ENCODE measurements at regions not wholly inside any gene's neighbourhood (a gene's known extent, or its start where the extent isn't known, plus 50 kb on each side); places are given as distances from the start of the nearest gene placed in this dataset.

DNA sequence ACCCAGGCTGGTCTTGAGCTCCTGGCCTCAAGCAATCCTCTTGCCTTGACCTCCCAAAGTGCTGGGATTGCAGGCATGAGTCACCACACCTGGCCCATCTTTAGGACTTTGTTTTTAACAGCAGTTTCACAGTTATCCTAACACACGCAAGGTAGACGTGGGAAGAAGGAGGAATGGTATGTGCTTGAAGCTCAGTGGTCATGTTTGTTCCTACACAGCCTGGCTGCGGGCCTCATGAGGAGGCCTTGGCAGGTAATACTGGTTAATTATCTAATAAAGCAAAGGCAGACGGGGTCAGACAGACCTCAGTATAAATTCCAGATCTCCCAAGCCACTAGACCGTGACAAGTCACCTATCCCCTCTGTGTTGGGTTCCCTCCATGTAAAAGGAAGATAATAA is 271.8 kb downstream of the PCNX1 start:
- Histone ChIP-seq H2AK9ac (replicated peaks; ENCODE audit: low read depth, low read length, poor library complexity) (no peak overlapping the region), H3K9me3 (ENCODE audit: control insufficient read depth, insufficient read depth, low read length) (no peaks in the 10 kb centered on the region), H2BK15ac (ENCODE audit: low read depth, low read length) (no peak overlapping the region), H3K27ac (ENCODE audit: insufficient read depth, low read length) (no peak overlapping the region), H3K27me3 (ENCODE audit: control insufficient read depth, insufficient read depth, low read length) (no peaks in the 10 kb centered on the region; the same call in 1 of the 2 replicates), H2AFZ (replicated peaks; ENCODE audit: low read length, poor library complexity) (no peak overlapping the region), H3K9me1 (ENCODE audit: insufficient read depth, low read length) (no peaks in the 10 kb centered on the region), H3K4me3 (ENCODE audit: insufficient read depth, low read depth, low read length) (no peak overlapping the region), H3K4me2 (ENCODE audit: low read depth, low read length) (no peak overlapping the region), H3K9ac (ENCODE audit: low read depth, low read length) (no peak overlapping the region), H2BK5ac (ENCODE audit: low read depth, low read length, poor library complexity, severe bottlenecking) (no peak overlapping the region), H2BK20ac (ENCODE audit: low read depth, low read length) (no peak overlapping the region), H3K4ac (ENCODE audit: low read depth, low read length) (no peak overlapping the region), H3K14ac (replicated peaks; ENCODE audit: low read depth, low read length) (no peak overlapping the region), H3K4me1 (ENCODE audit: control insufficient read depth, insufficient read depth, low read length) (0 out of 2 replicates have a peak, but pooled peaks cover 2% of the 10 kb centered on the region), H3K36me3 (ENCODE audit: control insufficient read depth, insufficient read depth, low read length) (no peaks in the 10 kb centered on the region), H3K79me1 (ENCODE audit: low read depth in 1 of 2, low read length in 2 of 2) (no peaks in the 10 kb centered on the region), H4K91ac (ENCODE audit: insufficient read depth, low read depth, low read length) (no peak overlapping the region), H2AK5ac (ENCODE audit: low read depth, low read length) (no peak overlapping the region), H3K56ac (ENCODE audit: extremely low read depth, insufficient read depth, low read length) (no peak overlapping the region), H3K23ac (ENCODE audit: low read depth, low read length) (no peak overlapping the region), H3K18ac (ENCODE audit: low read depth, low read length) (no peak overlapping the region), H4K5ac (ENCODE audit: low read depth, low read length) (no peak overlapping the region), H4K8ac (ENCODE audit: low read depth in 2 of 2, low read length in 2 of 2) (no peak overlapping the region), H2BK120ac (ENCODE audit: low read depth, low read length) (no peak overlapping the region), H4K20me1 (ENCODE audit: insufficient read depth, low read length) (no peaks in the 10 kb centered on the region)
- WGBS, 2 experiments (ENCODE audit: extremely low coverage in 2 of 2, insufficient read length in 1 of 2), result 80% methylated on average over 1 of the region's 5 CpGs; no CpG with 5 or more reads in 1 of the 2 experiments
- TF ChIP-seq MXI1 (IDR thresholded peaks at IDR 0.05; ENCODE audit: borderline replicate concordance, low read depth, low read length) (no peak), POLR2A (IDR thresholded peaks at IDR 0.05; ENCODE audit: low read depth, low read length) (no peak)
- in situ Hi-C loops (cut with MboI; ENCODE audit: low sequenced_read_pairs), result no loop called here
- dilution Hi-C loops (cut with HindIII; ENCODE audit: low sequenced_read_pairs, unreplicated experiment), result no loop called here
- POLR2A ChIA-PET (ENCODE audit: unreplicated experiment), result no interaction called here
- DNase-seq (no peak), ATAC-seq (ENCODE audit: low read depth) (no peak)
- intact Hi-C loops (cut with micrococcal nuclease), result no loop called here
- BruUV-seq (replicated peaks), result no TSS peak
- CTCF ChIA-PET, result no interaction called here
